ES-I3 (cell line): ENCODE measurements at regions not wholly inside any gene's neighbourhood (a gene's known extent, or its start where the extent isn't known, plus 50 kb on each side); places are given as distances from the start of the nearest gene placed in this dataset.

Experiments used
- H3K36me3 ChIP-seq: 2 replicates; pipeline ENCODE4 v1.6.1; 2013; ENCODE audit warnings: mild to moderate bottlenecking, low read length, control low read depth, moderate library complexity; ENCODE audit not compliant: insufficient read depth
- H3K4me1 ChIP-seq: 2 replicates; pipeline ENCODE4 v1.6.1; 2013; ENCODE audit warnings: mild to moderate bottlenecking, control low read depth, low read length; ENCODE audit not compliant: insufficient read depth
- H3K9ac ChIP-seq: 2 replicates; pipeline ENCODE4 v1.6.1; 2013; ENCODE audit warnings: low read depth, mild to moderate bottlenecking, low read length, moderate library complexity
- H3K9me3 ChIP-seq: 2 replicates; pipeline ENCODE4 v1.6.1; 2013; ENCODE audit warnings: mild to moderate bottlenecking, low read length, moderate library complexity; ENCODE audit not compliant: control insufficient read depth, insufficient read depth

DNA sequence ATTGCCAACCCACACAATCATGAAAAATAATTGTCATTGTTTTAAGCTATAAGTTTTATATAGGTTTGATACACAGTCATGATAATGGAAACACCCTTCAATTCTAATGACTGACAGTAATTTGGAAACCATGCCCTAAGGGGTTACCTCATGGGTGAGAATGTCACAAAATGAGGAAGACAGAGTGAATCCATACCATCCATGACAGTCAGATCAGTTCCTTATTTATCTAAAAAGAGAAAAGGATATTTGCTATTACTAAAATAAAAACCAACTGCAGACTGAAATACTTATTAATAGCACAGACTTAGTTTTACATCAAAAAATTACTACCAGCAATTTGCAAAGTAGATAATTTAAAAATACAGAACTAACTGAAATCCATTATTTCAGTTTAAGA lies 437.8 kb downstream of the UTRN start:
- H3K9ac ChIP-seq = no peak overlapping the region
- no peaks in the 10 kb centered on the region for H3K9me3 ChIP-seq
- no peaks in the 10 kb centered on the region for H3K36me3 ChIP-seq
- peaks cover 11% of the 10 kb centered on the region; the same call in 1 of the 2 replicates for H3K4me1 ChIP-seq

DNA sequence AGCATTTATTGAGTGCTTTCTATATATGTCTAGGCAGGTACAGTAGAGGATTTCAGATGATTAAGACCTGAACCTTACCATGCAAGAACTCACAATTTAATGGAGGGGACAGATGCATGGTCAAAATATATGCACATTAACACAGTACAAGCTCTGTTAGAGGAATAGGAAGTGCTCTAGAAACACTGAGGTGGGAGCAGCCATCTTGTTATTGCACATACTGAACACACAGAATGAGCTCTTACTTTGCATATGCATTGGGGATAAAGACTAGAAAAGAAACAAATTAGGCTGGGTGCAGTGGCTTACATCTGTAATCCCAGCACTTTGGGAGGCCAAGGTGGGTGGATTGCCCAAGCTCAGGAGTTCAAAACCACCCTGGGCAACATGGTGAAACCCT lies 438.3 kb downstream of the UTRN start:
- Histone ChIP-seq H3K9ac (no peak overlapping the region), H3K9me3 (no peaks in the 10 kb centered on the region), H3K36me3 (no peaks in the 10 kb centered on the region), H3K4me1 (peaks cover 11% of the 10 kb centered on the region; the same call in 1 of the 2 replicates)

- no peak overlapping the region for H3K9ac ChIP-seq
- no peaks in the 10 kb centered on the region for H3K9me3 ChIP-seq
- peaks cover 11% of the 10 kb centered on the region; the same call in 1 of the 2 replicates for H3K4me1 ChIP-seq
- no peaks in the 10 kb centered on the region for H3K36me3 ChIP-seq
These were observed 439.7 kb downstream of the UTRN start for GRCh38 chr6:144724818-144725217.

DNA sequence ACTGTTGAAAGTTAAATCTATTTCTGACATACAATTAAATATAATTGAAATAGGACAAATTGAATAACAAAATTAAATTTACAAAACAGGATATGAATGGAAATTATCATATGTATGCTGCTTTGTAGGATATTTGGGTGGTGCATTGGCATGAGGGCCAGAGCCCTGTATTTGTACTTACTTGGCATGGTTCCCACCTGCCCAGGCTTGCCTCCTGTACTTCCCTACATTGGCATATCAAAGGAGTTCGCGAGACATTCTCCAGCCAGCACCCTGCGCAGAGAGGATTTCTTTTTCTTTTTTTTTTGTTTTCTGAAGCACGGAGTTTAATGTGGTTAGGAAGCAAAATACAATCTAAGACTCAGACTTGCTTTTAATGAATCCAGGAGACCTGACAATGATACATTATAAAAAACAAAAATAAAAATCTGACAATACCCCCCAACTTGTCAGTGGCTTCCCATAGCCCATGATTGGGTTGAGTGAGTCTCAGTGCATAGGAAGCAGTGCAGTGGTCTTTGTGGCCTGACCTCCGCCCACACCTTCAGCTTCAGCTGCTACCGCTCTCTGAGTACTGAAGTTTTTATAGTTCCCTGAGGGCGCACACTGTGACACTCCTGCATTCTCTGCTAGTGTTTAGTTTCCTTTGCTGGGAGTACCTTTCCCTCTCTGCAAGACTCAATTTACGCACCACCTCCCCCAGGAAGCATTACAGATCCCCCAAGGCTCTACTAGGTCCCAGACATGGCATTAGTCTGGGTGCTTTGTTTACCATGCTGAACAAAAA lies 440.8 kb downstream of the UTRN start:
- H3K9me3 ChIP-seq = no peaks in the 10 kb centered on the region
- H3K4me1 ChIP-seq = peaks cover 11% of the 10 kb centered on the region; the same call in 1 of the 2 replicates
- no peaks in the 10 kb centered on the region for H3K36me3 ChIP-seq
- no peak overlapping the region for H3K9ac ChIP-seq

DNA sequence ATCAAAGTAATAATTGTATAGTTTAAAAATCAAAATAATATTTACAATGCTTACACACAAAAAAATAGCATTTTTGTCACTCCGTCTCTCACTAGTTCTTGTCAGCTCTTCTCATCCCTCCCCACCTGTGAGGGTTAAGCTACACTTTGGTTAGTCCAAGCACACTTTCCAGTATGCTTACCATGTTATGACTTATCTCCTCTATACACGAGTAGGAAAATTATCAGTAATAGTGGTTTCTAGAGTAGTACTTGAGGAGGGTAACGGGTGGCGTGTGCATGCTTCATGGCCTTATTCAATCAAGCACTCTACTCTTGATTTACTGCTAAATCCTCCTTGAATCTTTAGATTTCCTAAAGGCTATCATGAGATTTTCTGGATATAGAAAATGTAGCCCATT lies 443.7 kb downstream of the UTRN start:
- Histone ChIP-seq H3K4me1 (peaks cover 11% of the 10 kb centered on the region; the same call in 1 of the 2 replicates), H3K9ac (no peak overlapping the region), H3K36me3 (no peaks in the 10 kb centered on the region)

DNA sequence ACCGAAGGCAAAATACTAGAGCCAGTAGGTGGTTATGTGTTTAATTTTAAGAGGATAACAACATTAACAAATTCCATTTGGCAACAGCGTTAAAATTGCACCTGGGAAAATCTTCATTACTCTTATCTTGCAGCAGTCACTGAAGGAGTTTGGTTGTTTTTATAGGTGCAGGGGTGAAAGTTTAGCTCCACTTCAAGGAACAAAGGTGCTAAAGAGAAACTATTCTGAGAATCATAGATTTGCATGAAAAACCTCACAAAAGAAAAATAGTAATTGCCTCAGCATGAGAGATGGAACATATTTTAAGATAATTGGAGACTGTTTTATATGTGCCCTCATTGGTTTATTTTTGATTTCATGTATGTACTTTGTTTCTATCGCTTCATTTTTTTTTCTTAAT lies 444.4 kb downstream of the UTRN start:
- Histone ChIP-seq H3K4me1 (peaks cover 11% of the 10 kb centered on the region; the same call in 1 of the 2 replicates), H3K36me3 (no peaks in the 10 kb centered on the region), H3K9ac (no peak overlapping the region), H3K9me3 (no peaks in the 10 kb centered on the region)

More for the DNA sequence above, 443.7 kb downstream of the UTRN start:
- no peaks in the 10 kb centered on the region for H3K9me3 ChIP-seq

GRCh38 chr6:144730088-144730645 lies 445.0 kb downstream of the UTRN start:
- peaks cover 11% of the 10 kb centered on the region; the same call in 1 of the 2 replicates for H3K4me1 ChIP-seq
- H3K9ac ChIP-seq = no peak overlapping the region
- no peaks in the 10 kb centered on the region for H3K9me3 ChIP-seq

DNA sequence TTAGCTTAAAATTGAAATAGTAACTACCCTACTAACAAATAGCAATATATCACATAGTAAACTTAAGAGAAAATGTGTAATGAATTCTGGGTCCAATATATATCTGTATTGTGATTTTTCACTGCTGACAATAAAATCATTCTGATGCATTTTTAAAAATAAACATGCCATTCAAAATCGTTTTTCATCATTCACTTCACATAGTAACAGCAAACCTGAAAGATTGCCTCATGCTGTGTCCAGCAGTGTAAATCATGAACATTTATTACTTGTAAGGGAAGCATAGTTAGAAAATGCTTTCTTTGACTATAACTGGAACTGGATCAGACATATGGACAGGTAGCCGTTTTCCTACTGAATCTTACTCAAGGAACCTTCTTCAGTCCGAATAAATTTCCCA lies 446.1 kb downstream of the UTRN start:
- no peaks in the 10 kb centered on the region for H3K36me3 ChIP-seq
- no peak overlapping the region for H3K9ac ChIP-seq
- H3K4me1 ChIP-seq = peaks cover 5% of the 10 kb centered on the region; the same call in 1 of the 2 replicates
- no peaks in the 10 kb centered on the region for H3K9me3 ChIP-seq

More at GRCh38 chr6:144730088-144730645, 445.0 kb downstream of the UTRN start:
- H3K36me3 ChIP-seq = no peaks in the 10 kb centered on the region

DNA sequence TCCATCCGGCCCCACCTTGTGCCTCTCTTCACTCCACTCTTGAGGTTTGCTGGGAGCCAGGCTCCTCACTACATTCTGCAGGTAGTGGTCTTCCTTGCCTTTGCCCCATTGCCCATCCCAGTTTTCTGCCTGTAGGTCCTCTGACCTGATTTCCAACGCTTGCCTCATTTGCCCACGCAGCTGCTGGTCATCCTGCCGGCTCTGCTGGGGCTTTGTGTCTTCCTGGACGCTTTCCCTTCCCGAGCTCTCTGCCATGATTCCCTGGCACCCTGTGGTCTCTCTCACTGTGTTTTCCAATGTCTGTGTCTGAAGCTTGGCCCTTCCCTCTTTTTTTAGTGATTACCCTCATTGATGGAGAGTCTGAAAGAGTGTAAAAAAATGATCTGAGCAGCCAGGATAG lies 451.6 kb downstream of the UTRN start:
- Histone ChIP-seq H3K9me3 (no peaks in the 10 kb centered on the region), H3K36me3 (no peaks in the 10 kb centered on the region), H3K4me1 (no peaks in the 10 kb centered on the region), H3K9ac (no peak overlapping the region)

DNA sequence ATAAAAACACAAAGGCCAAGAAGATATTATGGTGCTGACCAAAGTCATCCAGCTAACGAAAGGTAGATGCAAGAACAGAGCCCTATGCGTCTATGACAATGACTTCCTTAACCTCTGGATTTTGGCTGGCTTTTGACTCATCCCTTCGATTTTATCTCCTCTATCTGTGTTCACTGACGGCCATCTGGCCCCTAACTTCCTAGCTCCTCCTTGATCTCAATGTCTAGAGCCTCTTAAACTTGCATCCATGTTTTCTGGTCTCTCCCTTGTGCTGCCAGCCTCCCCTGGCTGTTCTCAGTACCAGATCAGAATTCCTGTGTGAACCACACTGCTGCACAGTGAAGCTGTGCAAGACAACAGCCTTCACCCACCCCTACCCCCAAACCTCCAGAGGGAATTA lies 452.9 kb downstream of the UTRN start:
- H3K9me3 ChIP-seq = no peaks in the 10 kb centered on the region

GRCh38 chr6:144739873-144740272 lies 454.7 kb downstream of the UTRN start:
- Histone ChIP-seq H3K9ac (no peak overlapping the region), H3K4me1 (peaks cover 5% of the 10 kb centered on the region), H3K9me3 (no peaks in the 10 kb centered on the region), H3K36me3 (no peaks in the 10 kb centered on the region)

More for the DNA sequence above, 452.9 kb downstream of the UTRN start:
- Histone ChIP-seq H3K4me1 (no peaks in the 10 kb centered on the region), H3K36me3 (no peaks in the 10 kb centered on the region), H3K9ac (no peak overlapping the region)

DNA sequence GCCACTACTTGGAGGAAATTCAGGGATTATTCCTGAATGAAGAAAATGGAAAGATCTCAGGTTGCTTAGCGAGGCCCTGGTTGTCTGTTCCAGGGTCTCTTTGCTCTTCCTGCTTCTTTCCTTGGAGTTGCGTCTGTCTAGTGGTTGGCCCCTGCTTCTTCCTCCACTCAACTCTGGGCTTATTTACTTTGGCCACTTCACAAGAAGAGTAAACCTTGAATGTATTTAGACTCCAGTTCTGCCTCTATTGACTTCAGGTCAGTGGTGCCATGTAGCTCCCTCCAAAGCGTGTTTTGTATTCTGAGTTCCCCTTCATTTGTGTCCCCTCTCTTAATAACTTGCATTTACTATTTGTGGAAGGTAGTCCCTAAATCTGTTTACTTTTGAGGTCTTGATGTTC lies 456.5 kb downstream of the UTRN start:
- Histone ChIP-seq H3K36me3 (no peaks in the 10 kb centered on the region), H3K9me3 (no peaks in the 10 kb centered on the region), H3K4me1 (peaks cover 7% of the 10 kb centered on the region), H3K9ac (no peak overlapping the region)

GRCh38 chr6:144742779-144743178 lies 457.6 kb downstream of the UTRN start:
- H3K36me3 ChIP-seq = no peaks in the 10 kb centered on the region
- no peak overlapping the region for H3K9ac ChIP-seq
- H3K9me3 ChIP-seq = no peaks in the 10 kb centered on the region
- peaks cover 7% of the 10 kb centered on the region for H3K4me1 ChIP-seq

DNA sequence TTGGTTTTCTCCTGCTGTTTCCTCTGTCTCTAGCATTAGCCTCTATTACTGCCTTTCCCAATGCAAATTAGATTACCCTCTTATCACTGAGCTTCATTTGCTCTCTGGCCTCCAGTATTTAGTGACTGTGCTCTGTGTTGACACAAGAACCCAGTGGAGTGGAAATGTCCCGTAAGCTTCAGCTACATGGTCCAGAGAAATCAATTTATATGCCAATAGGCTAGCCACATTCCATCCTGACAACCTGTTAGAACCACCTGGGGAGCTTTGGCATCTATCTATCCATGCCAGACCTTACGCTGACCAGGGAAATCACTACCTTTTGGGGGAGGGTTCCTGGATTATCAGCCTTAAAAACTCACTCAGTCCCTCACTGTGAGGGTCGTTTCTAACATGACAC lies 459.6 kb downstream of the UTRN start:
- peaks cover 7% of the 10 kb centered on the region for H3K4me1 ChIP-seq
- H3K36me3 ChIP-seq = no peaks in the 10 kb centered on the region
- H3K9ac ChIP-seq = no peak overlapping the region
- H3K9me3 ChIP-seq = no peaks in the 10 kb centered on the region

DNA sequence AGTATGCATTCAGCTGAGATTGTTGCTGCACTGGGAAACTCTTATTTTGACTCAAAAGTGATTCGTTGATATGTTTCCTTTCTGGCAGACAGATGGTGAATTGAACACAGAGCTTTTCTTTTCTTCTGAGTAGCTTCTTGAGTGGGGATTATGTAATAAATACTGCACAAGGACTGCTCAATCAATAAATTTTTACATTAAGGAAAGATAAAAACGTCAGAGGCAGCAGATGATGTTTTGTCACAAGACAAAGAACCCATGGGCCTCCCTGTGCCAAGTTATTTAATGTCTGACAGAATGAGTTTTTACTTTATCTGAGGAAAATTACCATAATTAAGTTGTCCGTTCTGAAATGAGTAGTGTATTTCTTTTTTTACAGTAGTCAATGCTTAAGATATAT lies 460.3 kb downstream of the UTRN start:
- Histone ChIP-seq H3K4me1 (peaks cover 7% of the 10 kb centered on the region), H3K9me3 (no peaks in the 10 kb centered on the region), H3K9ac (no peak overlapping the region), H3K36me3 (no peaks in the 10 kb centered on the region)
